Sigmoid colon (tissue), 4 donors: ENCODE measurements at regions not wholly inside any gene's neighbourhood (a gene's known extent, or its start where the extent isn't known, plus 50 kb on each side); places are given as distances from the start of the nearest gene placed in this dataset.

Experiments used
- EP300 ChIP-seq, 4 donors: sonication (generic); formaldehyde crosslinking; IDR thresholded peaks; one replicate each; pipeline ENCODE4 v1.6.1; 2017; ENCODE audit warnings: antibody characterized with exemption in 4 of 4
- TF ChIP-seq, protein P1 (sequence below), 4 experiments: fragments of 450-650 bp in 3 of 4; fragments of 200-600 bp in 1 of 4; IDR thresholded peaks; one replicate each; pipeline ENCODE4 v1.5.1; 2016 to 2019; ENCODE audit warnings: antibody characterized with exemption in 4 of 4, mild to moderate bottlenecking in 3 of 4, moderate library complexity in 2 of 4

DNA sequence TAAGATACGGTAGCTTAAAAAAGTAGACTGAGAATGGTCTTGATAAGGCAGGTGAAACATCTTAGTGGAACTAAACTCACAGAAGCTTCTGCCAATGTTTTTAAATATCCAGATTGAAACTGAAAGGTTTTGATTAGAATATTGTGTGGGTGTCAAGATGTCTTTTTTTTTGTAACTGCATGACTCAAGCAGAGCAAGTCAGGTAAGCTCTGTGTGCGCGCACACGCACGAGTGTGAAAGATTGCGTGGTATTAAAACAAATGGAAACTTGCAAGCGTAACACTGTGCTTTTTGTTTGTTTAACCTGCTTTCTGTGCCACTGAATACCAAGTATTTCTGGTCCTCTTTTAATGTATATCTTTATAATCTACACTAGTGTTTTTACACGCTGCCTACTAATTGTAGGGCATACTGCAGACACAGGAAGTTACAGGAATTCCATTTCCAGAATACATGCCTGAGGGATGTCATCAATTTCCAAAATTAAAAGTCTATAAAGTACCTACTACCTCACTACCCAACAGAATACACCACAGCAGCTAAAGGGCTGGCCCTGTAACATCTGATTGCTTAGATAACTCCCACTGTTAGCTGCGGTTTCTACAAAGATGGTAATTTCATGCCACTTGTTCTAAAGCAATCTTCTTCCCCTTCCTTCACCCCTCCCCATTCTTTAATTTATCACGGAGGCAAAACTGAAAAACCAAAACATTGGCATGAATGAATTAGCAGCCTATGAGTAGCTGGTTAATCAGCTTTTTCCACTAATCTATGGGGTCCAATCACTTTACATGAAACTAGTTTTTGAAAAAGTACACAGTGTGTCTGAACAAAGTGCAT, 472.8 kb downstream of the SHQ1 start:
- TF ChIP-seq, protein P1, sequence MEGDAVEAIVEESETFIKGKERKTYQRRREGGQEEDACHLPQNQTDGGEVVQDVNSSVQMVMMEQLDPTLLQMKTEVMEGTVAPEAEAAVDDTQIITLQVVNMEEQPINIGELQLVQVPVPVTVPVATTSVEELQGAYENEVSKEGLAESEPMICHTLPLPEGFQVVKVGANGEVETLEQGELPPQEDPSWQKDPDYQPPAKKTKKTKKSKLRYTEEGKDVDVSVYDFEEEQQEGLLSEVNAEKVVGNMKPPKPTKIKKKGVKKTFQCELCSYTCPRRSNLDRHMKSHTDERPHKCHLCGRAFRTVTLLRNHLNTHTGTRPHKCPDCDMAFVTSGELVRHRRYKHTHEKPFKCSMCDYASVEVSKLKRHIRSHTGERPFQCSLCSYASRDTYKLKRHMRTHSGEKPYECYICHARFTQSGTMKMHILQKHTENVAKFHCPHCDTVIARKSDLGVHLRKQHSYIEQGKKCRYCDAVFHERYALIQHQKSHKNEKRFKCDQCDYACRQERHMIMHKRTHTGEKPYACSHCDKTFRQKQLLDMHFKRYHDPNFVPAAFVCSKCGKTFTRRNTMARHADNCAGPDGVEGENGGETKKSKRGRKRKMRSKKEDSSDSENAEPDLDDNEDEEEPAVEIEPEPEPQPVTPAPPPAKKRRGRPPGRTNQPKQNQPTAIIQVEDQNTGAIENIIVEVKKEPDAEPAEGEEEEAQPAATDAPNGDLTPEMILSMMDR (IDR thresholded peaks at IDR 0.05): no peak
- no peak for TF ChIP-seq EP300 (IDR thresholded peaks at IDR 0.05)
